Vagina (tissue), 2 donors: ENCODE measurements at regions not wholly inside any gene's neighbourhood (a gene's known extent, or its start where the extent isn't known, plus 50 kb on each side); places are given as distances from the start of the nearest gene placed in this dataset.
"Not testable (repeated sequence)": the region's sequence is repeated elsewhere in the genome, so short reads cannot be mapped to it uniquely, and the experiment has no call there.

Experiments
- POLR2A ChIP-seq, 2 donors: fragments of 450-650 bp; IDR thresholded peaks; one replicate each; pipeline ENCODE4 v1.6.1; 2017; ENCODE audit warnings: antibody characterized with exemption in 2 of 2, mild to moderate bottlenecking in 2 of 2, moderate library complexity in 2 of 2
- POLR2AphosphoS5 ChIP-seq, 2 donors: sonication (generic); formaldehyde crosslinking; IDR thresholded peaks; one replicate each; pipeline ENCODE4 v1.9.0; 2017; ENCODE audit warnings: antibody characterized with exemption in 2 of 2, mild to moderate bottlenecking in 2 of 2, low read depth in 1 of 2; ENCODE audit not compliant: insufficient read depth in 1 of 2
- TF ChIP-seq, protein P1 (sequence below), 3 experiments: fragments of 450-650 bp in 2 of 3; fragments of 200-600 bp in 1 of 3; sonication (generic) in 1 of 3; IDR thresholded peaks; one replicate each; pipeline ENCODE4 v1.5.1; 2017 to 2019; ENCODE audit warnings: antibody characterized with exemption in 3 of 3, mild to moderate bottlenecking in 2 of 3, moderate library complexity in 2 of 3

DNA sequence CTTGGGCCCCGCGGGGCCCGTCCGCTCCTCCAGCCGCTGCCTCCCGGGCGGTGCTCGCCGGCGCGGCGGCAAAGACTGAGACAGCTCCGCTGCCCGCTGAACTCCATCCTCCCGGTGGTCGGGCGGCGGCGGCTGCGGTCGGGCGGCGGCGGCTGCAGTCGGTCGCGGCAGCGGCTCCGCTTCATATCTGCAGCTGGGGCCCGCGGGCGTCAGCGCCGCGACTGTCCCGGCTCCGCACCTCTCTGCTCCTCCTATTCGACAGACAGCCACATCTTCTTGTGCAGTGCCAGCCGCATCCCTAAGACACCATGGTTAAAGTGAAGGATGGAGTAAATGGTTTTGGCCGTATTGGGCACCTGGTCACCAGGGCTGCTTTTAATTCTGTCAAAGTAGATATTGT lies 212.1 kb upstream of the KCNK2 start:
- TF ChIP-seq, protein P1, sequence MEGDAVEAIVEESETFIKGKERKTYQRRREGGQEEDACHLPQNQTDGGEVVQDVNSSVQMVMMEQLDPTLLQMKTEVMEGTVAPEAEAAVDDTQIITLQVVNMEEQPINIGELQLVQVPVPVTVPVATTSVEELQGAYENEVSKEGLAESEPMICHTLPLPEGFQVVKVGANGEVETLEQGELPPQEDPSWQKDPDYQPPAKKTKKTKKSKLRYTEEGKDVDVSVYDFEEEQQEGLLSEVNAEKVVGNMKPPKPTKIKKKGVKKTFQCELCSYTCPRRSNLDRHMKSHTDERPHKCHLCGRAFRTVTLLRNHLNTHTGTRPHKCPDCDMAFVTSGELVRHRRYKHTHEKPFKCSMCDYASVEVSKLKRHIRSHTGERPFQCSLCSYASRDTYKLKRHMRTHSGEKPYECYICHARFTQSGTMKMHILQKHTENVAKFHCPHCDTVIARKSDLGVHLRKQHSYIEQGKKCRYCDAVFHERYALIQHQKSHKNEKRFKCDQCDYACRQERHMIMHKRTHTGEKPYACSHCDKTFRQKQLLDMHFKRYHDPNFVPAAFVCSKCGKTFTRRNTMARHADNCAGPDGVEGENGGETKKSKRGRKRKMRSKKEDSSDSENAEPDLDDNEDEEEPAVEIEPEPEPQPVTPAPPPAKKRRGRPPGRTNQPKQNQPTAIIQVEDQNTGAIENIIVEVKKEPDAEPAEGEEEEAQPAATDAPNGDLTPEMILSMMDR (IDR thresholded peaks at IDR 0.05) = not testable (repeated sequence)
- TF ChIP-seq POLR2A (IDR thresholded peaks at IDR 0.05); POLR2AphosphoS5 (IDR thresholded peaks at IDR 0.05; ENCODE audit: insufficient read depth in 1 of 2, low read depth in 1 of 2): not testable (repeated sequence)
